GM12874 (cell line): ENCODE measurements at regions not wholly inside any gene's neighbourhood (a gene's known extent, or its start where the extent isn't known, plus 50 kb on each side); places are given as distances from the start of the nearest gene placed in this dataset.

Experiments used
- CTCF ChIP-seq: IDR thresholded peaks from 2 replicates; pipeline ENCODE4 v1.5.1; 2011; ENCODE audit warnings: low read depth, mild to moderate bottlenecking, control low read depth, low read length, moderate library complexity; ENCODE audit not compliant: insufficient read depth

DNA sequence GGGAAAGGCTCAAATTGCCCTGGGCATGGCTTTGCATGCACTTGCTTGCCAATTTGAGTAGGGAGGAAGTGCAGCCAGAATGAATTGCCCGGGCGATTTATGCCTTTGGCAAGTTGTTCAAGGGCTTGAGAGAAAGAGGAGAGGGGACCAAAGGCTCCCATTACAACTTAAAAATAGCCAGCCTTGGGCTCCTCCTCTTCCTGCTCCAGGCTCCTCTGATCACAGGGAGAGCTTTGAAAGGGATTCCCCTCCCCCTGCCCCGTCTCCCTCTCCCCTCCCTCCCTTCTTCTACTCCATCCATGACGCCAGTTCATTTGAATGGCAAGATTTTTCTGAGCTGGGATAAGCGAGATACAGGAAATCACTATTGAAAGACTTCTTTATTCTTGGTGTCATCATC lies 304.9 kb upstream of the JAG1 start:
- TF ChIP-seq CTCF = no peak

DNA sequence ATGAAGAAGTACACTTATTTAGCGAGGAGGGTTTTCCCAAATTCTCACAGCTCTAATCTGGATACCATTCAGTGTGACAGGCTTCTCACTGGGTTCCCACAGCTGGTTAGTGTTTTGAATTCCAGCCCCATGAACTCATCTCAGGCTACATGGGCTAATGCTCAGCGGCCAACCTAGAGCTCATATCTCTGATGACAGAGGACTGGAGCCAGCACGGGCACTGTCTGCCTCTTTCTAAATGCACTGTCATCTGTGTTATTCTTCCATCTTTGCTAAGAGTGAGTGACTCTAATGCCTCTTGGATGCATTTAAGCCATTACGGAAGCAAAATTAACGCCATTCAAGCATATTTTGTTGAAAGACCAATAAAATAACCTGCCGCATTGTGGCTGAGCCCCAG lies 308.9 kb upstream of the JAG1 start:
- TF ChIP-seq CTCF = no peak

- TF ChIP-seq CTCF = no peak
These were observed 310.5 kb upstream of the JAG1 start for GRCh38 chr20:10984294-10984693.

DNA sequence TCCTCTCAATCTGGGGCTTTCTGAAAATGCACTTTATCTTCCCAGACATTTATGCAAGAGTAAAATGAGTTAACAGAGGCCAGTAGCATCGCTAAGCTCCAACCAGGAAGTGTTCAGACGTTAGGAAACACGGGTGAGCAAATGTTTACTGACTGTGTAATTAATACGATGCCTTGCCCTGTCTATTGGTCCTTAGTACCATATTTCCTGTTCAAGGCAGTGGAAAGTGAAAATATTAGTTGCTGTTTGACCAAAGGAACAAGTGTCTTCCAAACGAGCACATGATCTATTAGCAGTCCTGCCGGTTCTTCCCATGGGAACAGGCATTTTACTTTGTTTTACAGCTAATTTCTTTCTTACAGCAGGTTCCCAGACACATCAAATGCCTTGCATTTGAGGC lies 311.1 kb upstream of the JAG1 start:
- TF ChIP-seq CTCF = no peak

DNA sequence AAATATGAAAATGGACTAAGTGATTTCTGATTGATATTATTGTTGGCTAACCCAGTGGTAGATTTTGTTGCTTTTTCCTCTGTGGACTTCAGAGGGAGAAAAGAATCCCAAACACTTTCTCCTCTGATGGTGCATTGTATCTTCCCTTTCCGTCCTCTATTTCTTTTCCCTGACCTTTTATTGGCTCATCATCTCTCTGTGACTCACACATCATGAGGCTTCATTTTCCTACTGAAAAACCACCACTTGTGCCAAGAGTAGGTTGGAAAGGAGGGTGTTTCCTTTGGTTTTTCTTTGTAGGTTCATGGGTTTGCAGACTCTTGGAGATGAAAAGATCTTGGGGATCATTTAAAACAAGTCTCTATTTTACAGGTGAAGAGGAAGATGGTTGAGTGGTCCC lies 311.7 kb upstream of the JAG1 start:
- TF ChIP-seq CTCF = no peak

DNA sequence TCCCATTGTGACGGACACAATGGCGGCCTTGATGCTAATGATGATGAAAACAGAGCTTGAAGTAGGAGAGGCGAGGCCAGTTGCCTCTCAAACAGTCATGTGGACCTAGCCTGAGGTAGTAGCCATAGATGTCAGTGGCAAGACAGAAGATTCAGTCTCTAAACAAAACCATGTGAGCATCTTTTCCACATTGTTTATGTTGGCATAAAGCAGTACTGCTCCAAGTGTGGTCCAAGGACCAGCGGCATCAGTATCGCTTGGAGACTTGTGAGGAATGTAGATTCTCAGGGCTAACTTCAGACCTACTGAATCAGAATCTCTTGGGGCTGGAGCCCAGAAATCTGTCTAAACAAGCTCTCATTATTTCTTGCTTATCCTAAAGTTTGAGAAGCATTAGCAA lies 312.8 kb upstream of the JAG1 start:
- no peak for TF ChIP-seq CTCF

DNA sequence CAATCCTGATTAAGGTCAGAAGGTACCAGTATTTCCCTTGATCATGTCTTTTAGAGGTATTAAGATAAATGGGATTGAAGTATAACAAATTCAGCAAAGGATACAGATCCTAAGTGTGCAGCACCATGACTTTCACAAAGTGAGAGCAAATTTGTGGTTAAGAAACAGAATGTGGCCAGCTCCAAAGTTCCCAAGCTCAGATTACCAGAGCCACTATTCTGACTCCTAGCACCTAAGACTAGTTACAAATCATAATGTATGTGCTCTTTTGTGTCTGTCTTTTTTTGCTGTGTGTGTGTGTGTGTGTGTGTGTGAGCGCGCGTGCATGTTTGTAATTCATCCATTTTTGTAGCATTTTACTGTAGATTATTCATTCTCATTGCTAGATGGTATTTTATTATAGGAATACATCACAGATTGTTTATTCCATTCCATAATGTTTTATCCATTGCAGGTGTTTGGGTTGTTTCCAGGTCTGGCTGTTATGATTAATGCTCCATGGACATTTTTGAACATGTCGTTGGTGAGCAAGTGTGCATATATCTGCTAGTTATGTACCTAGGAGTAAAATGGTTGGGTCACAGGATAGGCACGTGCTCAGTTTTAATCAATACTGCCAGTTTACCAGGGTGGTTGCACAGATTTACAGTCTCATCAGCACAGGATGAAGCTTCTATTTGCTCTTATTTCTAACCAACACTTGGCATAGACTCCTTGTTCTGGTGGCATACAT lies 314.0 kb upstream of the JAG1 start:
- TF ChIP-seq CTCF = no peak
